ENCODE measurements at regions not wholly inside any gene's neighbourhood (a gene's known extent, or its start where the extent isn't known, plus 50 kb on each side); places are given as distances from the start of the nearest gene placed in this dataset.
A peak's percentile ranks its signal among the peaks of the same experiment; 100 is the strongest.

- H3K27me3 ChIP-seq (ENCODE audit: insufficient read depth, low read length), result no peaks in the 10 kb centered on the region
- no peak overlapping the region for H3K18ac ChIP-seq (ENCODE audit: low read length)
- no peak overlapping the region for H2AK5ac ChIP-seq (ENCODE audit: low read length)
- H3K4ac ChIP-seq (ENCODE audit: low read depth, low read length), result no peak overlapping the region
- H2BK12ac ChIP-seq (ENCODE audit: low read length), result no peak overlapping the region
- no peak overlapping the region for H4K12ac ChIP-seq (ENCODE audit: low read depth, low read length)
- no peak overlapping the region for H3K23ac ChIP-seq (ENCODE audit: low read length)
- H2BK120ac ChIP-seq (ENCODE audit: insufficient read depth, low read length, poor library complexity), result no peak overlapping the region
- H3K9ac ChIP-seq (ENCODE audit: low read length), result no peak overlapping the region
- no peaks in the 10 kb centered on the region for H3K9me3 ChIP-seq (ENCODE audit: insufficient read depth, low read depth, low read length)
- H3K27ac ChIP-seq (ENCODE audit: low read depth, low read length), result no peak overlapping the region
- H3K36me3 ChIP-seq (ENCODE audit: control insufficient read depth in 1 of 2, insufficient read depth in 2 of 2, low read length in 2 of 2), result no peaks in the 10 kb centered on the region
- no peaks in the 10 kb centered on the region for H3K79me2 ChIP-seq (ENCODE audit: control insufficient read depth, insufficient read depth, low read length, poor library complexity)
- peak; percentile 56 to 83 for DNase-seq
- no peak overlapping the region for H2BK5ac ChIP-seq (ENCODE audit: low read depth, low read length, poor library complexity)
- H3K4me3 ChIP-seq (ENCODE audit: low read depth, low read length), result no peak overlapping the region
- no peak overlapping the region for H2AFZ ChIP-seq (ENCODE audit: insufficient read depth, low read length, poor library complexity)
- no peak overlapping the region for H3K4me2 ChIP-seq (ENCODE audit: low read length)
- no peaks in the 10 kb centered on the region for H3K79me1 ChIP-seq (ENCODE audit: low read length)
- H3K4me1 ChIP-seq (ENCODE audit: control insufficient read depth in 1 of 2, insufficient read depth in 2 of 2, low read length in 2 of 2), result no peaks in the 10 kb centered on the region
- H3K14ac ChIP-seq (ENCODE audit: low read length), result no peak overlapping the region
- no peak overlapping the region for H4K8ac ChIP-seq (ENCODE audit: low read depth, low read length)
- WGBS (ENCODE audit: extremely low coverage, insufficient coverage, insufficient read length), result no CpG with 5 or more reads among the region's 3 CpGs
- no peak overlapping the region for H4K91ac ChIP-seq (ENCODE audit: low read depth, low read length)
Observed at GRCh38 chr7:114294036-114294435, 120.6 kb upstream of the FOXP2 start.

- Histone ChIP-seq H3K4me2 (ENCODE audit: low read length) (no peak overlapping the region), H3K23ac (ENCODE audit: low read length) (no peak overlapping the region), H3K79me1 (ENCODE audit: low read length) (no peaks in the 10 kb centered on the region), H2BK5ac (ENCODE audit: low read depth, low read length, poor library complexity) (no peak overlapping the region), H3K4me1 (ENCODE audit: control insufficient read depth in 1 of 2, insufficient read depth in 2 of 2, low read length in 2 of 2) (no peaks in the 10 kb centered on the region), H2AK5ac (ENCODE audit: low read length) (no peak overlapping the region), H3K9ac (ENCODE audit: low read length) (no peak overlapping the region), H3K36me3 (ENCODE audit: control insufficient read depth in 1 of 2, insufficient read depth in 2 of 2, low read length in 2 of 2) (no peaks in the 10 kb centered on the region), H3K27me3 (ENCODE audit: insufficient read depth, low read length) (no peaks in the 10 kb centered on the region), H3K18ac (ENCODE audit: low read length) (no peak overlapping the region), H2BK12ac (ENCODE audit: low read length) (no peak overlapping the region), H4K91ac (ENCODE audit: low read depth, low read length) (no peak overlapping the region), H4K12ac (ENCODE audit: low read depth, low read length) (no peak overlapping the region), H2AFZ (ENCODE audit: insufficient read depth, low read length, poor library complexity) (no peak overlapping the region), H3K9me3 (ENCODE audit: insufficient read depth, low read depth, low read length) (no peaks in the 10 kb centered on the region), H3K4ac (ENCODE audit: low read depth, low read length) (no peak overlapping the region), H3K4me3 (ENCODE audit: low read depth, low read length) (no peak overlapping the region), H3K14ac (ENCODE audit: low read length) (no peak overlapping the region), H3K79me2 (ENCODE audit: control insufficient read depth, insufficient read depth, low read length, poor library complexity) (no peaks in the 10 kb centered on the region), H3K27ac (ENCODE audit: low read depth, low read length) (no peak overlapping the region), H2BK120ac (ENCODE audit: insufficient read depth, low read length, poor library complexity) (no peak overlapping the region), H4K8ac (ENCODE audit: low read depth, low read length) (no peak overlapping the region)
- WGBS (ENCODE audit: extremely low coverage, insufficient coverage, insufficient read length), result no CpG with 5 or more reads among the region's 1 CpG
- DNase-seq, result no peak
Observed at GRCh38 chr7:114293289-114294012, 121.2 kb upstream of the FOXP2 start.

- Histone ChIP-seq H3K4me1 (ENCODE audit: control insufficient read depth in 1 of 2, insufficient read depth in 2 of 2, low read length in 2 of 2) (no peaks in the 10 kb centered on the region), H3K79me1 (ENCODE audit: low read length) (no peaks in the 10 kb centered on the region), H4K91ac (ENCODE audit: low read depth, low read length) (no peak overlapping the region)
Observed at GRCh38 chr7:114279901-114280300, 134.7 kb upstream of the FOXP2 start.

GRCh38 chr7:114273218-114273617, 141.4 kb upstream of the FOXP2 start:
- no peaks in the 10 kb centered on the region for H3K79me1 ChIP-seq (ENCODE audit: low read length)
- H3K4ac ChIP-seq (ENCODE audit: low read depth, low read length), result no peak overlapping the region
- no peaks in the 10 kb centered on the region for H3K4me1 ChIP-seq (ENCODE audit: control insufficient read depth in 1 of 2, insufficient read depth in 2 of 2, low read length in 2 of 2)
- H4K12ac ChIP-seq (ENCODE audit: low read depth, low read length), result no peak overlapping the region
- no peak overlapping the region for H3K4me3 ChIP-seq (ENCODE audit: low read depth, low read length)
- no peak overlapping the region for H4K91ac ChIP-seq (ENCODE audit: low read depth, low read length)
- H3K27me3 ChIP-seq (ENCODE audit: insufficient read depth, low read length), result no peaks in the 10 kb centered on the region
- H2BK12ac ChIP-seq (ENCODE audit: low read length), result no peak overlapping the region
- H4K8ac ChIP-seq (ENCODE audit: low read depth, low read length), result no peak overlapping the region
- no peaks in the 10 kb centered on the region for H3K79me2 ChIP-seq (ENCODE audit: control insufficient read depth, insufficient read depth, low read length, poor library complexity)
- no peak overlapping the region for H2AK5ac ChIP-seq (ENCODE audit: low read length)
- no peak overlapping the region for H3K27ac ChIP-seq (ENCODE audit: low read depth, low read length)
- no peak for DNase-seq
- no peaks in the 10 kb centered on the region for H3K9me3 ChIP-seq (ENCODE audit: insufficient read depth, low read depth, low read length)
- H2AFZ ChIP-seq (ENCODE audit: insufficient read depth, low read length, poor library complexity), result no peak overlapping the region
- no CpG with 5 or more reads among the region's 1 CpG for WGBS (ENCODE audit: extremely low coverage, insufficient coverage, insufficient read length)
- H3K9ac ChIP-seq (ENCODE audit: low read length), result no peak overlapping the region
- H2BK120ac ChIP-seq (ENCODE audit: insufficient read depth, low read length, poor library complexity), result no peak overlapping the region
- H3K23ac ChIP-seq (ENCODE audit: low read length), result no peak overlapping the region
- no peak overlapping the region for H2BK5ac ChIP-seq (ENCODE audit: low read depth, low read length, poor library complexity)
- no peaks in the 10 kb centered on the region for H3K36me3 ChIP-seq (ENCODE audit: control insufficient read depth in 1 of 2, insufficient read depth in 2 of 2, low read length in 2 of 2)
- no peak overlapping the region for H3K14ac ChIP-seq (ENCODE audit: low read length)
- H3K18ac ChIP-seq (ENCODE audit: low read length), result no peak overlapping the region
- no peak overlapping the region for H3K4me2 ChIP-seq (ENCODE audit: low read length)

More at GRCh38 chr7:114279901-114280300, 134.7 kb upstream of the FOXP2 start:
- DNase-seq, result no peak
- no peak overlapping the region for H2BK5ac ChIP-seq (ENCODE audit: low read depth, low read length, poor library complexity)
- no peak overlapping the region for H3K4me3 ChIP-seq (ENCODE audit: low read depth, low read length)
- H3K9me3 ChIP-seq (ENCODE audit: insufficient read depth, low read depth, low read length), result no peaks in the 10 kb centered on the region
- no peaks in the 10 kb centered on the region for H3K79me2 ChIP-seq (ENCODE audit: control insufficient read depth, insufficient read depth, low read length, poor library complexity)
- H3K23ac ChIP-seq (ENCODE audit: low read length), result no peak overlapping the region
- H3K4ac ChIP-seq (ENCODE audit: low read depth, low read length), result no peak overlapping the region
- H3K14ac ChIP-seq (ENCODE audit: low read length), result no peak overlapping the region
- H2BK120ac ChIP-seq (ENCODE audit: insufficient read depth, low read length, poor library complexity), result no peak overlapping the region
- WGBS (ENCODE audit: extremely low coverage, insufficient coverage, insufficient read length), result no CpG with 5 or more reads among the region's 1 CpG
- H3K18ac ChIP-seq (ENCODE audit: low read length), result no peak overlapping the region
- no peak overlapping the region for H3K27ac ChIP-seq (ENCODE audit: low read depth, low read length)
- no peaks in the 10 kb centered on the region for H3K27me3 ChIP-seq (ENCODE audit: insufficient read depth, low read length)
- H4K8ac ChIP-seq (ENCODE audit: low read depth, low read length), result no peak overlapping the region
- no peak overlapping the region for H2BK12ac ChIP-seq (ENCODE audit: low read length)
- H2AFZ ChIP-seq (ENCODE audit: insufficient read depth, low read length, poor library complexity), result no peak overlapping the region
- H3K36me3 ChIP-seq (ENCODE audit: control insufficient read depth in 1 of 2, insufficient read depth in 2 of 2, low read length in 2 of 2), result no peaks in the 10 kb centered on the region
- H2AK5ac ChIP-seq (ENCODE audit: low read length), result no peak overlapping the region
- no peak overlapping the region for H3K4me2 ChIP-seq (ENCODE audit: low read length)
- no peak overlapping the region for H4K12ac ChIP-seq (ENCODE audit: low read depth, low read length)
- H3K9ac ChIP-seq (ENCODE audit: low read length), result no peak overlapping the region
